B cell (primary cell): ENCODE measurements at regions not wholly inside any gene's neighbourhood (a gene's known extent, or its start where the extent isn't known, plus 50 kb on each side); places are given as distances from the start of the nearest gene placed in this dataset.

Experiments used
- ATAC-seq: fragments of 200-7000 bp; cut with Tn5 transposase; one replicate; pipeline ENCODE4 v1.10.0; 2021; ENCODE audit warnings: low read depth, mild to moderate bottlenecking, moderate number of reproducible peaks, moderate library complexity
- CTCF ChIA-PET: fragments of 350-600 bp; sonication (Branson Sonifier 250); formaldehyde crosslinking; loops from one replicate; lab custom pipeline; 2021; ENCODE audit warnings: antibody characterized with exemption, inconsistent platforms; lab: Charles Lee
- POLR2A ChIA-PET: fragments of 350-600 bp; sonication (Branson Sonifier 250); formaldehyde crosslinking; loops from one replicate; lab custom pipeline; 2021; ENCODE audit warnings: antibody characterized with exemption; lab: Charles Lee
- DNase-seq: peaks from one replicate; pipeline ENCODE4 v3.0.0; 2013
- H2AFZ ChIP-seq: 2 replicates; pipeline ENCODE4 v1.6.1; 2012; ENCODE audit warnings: mild to moderate bottlenecking, low read depth, low read length; ENCODE audit not compliant: insufficient read depth, poor library complexity, severe bottlenecking
- H3K27ac ChIP-seq, 2 donors: 1 replicate in 1 of 2; 2 replicates in 1 of 2; pipeline ENCODE4 v1.5.1; 2012 to 2013; ENCODE audit warnings: low read length in 2 of 2, mild to moderate bottlenecking in 2 of 2, moderate library complexity in 1 of 2
- H3K27me3 ChIP-seq, 4 experiments: fragments of 200-600 bp in 1 of 4; sonication (generic) in 1 of 4; replicated peaks in 1 of 4; 1 replicate in 2 of 4; 2 replicates in 2 of 4; pipeline versions ENCODE4 v1.6.1 to v1.7.0; 2013 to 2016; ENCODE audit warnings: low read length in 3 of 4, mild to moderate bottlenecking in 2 of 4, mixed read lengths in 1 of 4, moderate library complexity in 1 of 4; ENCODE audit not compliant: insufficient read depth in 4 of 4, control insufficient read depth in 3 of 4; ENCODE audit errors: control extremely low read depth in 1 of 4
- H3K36me3 ChIP-seq, 2 experiments: replicated peaks in 1 of 2; 1 replicate in 1 of 2; 2 replicates in 1 of 2; pipeline versions ENCODE4 v1.6.1 to v1.7.1; 2013; ENCODE audit warnings: low read length in 1 of 2; ENCODE audit not compliant: insufficient read depth in 2 of 2, control insufficient read depth in 1 of 2; ENCODE audit errors: control extremely low read depth in 1 of 2, extremely low read depth in 1 of 2
- H3K4me1 ChIP-seq, 2 donors: fragments of 200-600 bp in 1 of 2; sonication (generic) in 1 of 2; 1 replicate in 1 of 2; 2 replicates in 1 of 2; pipeline versions ENCODE4 v1.5.1 to v1.6.1; 2013 to 2017; ENCODE audit warnings: low read length in 2 of 2; ENCODE audit not compliant: control insufficient read depth in 2 of 2, insufficient read depth in 2 of 2
- H3K4me2 ChIP-seq: replicated peaks from 2 replicates; pipeline ENCODE3; 2012; ENCODE audit warnings: mild to moderate bottlenecking, low read depth, low read length; ENCODE audit not compliant: poor library complexity, severe bottlenecking
- H3K4me3 ChIP-seq, 5 experiments: fragments of 200-600 bp in 1 of 5; sonication (generic) in 1 of 5; 1 replicate in 3 of 5; 2 replicates in 2 of 5; pipeline versions ENCODE4 v1.5.1 to v1.7.0; 2011 to 2016; ENCODE audit warnings: low read length in 4 of 5, mild to moderate bottlenecking in 4 of 5, low read depth in 2 of 5, control low read depth in 1 of 5, moderate library complexity in 1 of 5; ENCODE audit not compliant: insufficient read depth in 1 of 5; ENCODE audit errors: control extremely low read depth in 1 of 5, extremely low read depth in 1 of 5
- H3K79me2 ChIP-seq: fragments of 200-600 bp; sonication (generic); one replicate; pipeline ENCODE4 v1.6.0; 2016; ENCODE audit warnings: low read length; ENCODE audit not compliant: control insufficient read depth, insufficient read depth
- H3K9ac ChIP-seq: fragments of 200-600 bp; sonication (generic); 2 replicates; pipeline ENCODE4 v1.6.1; 2017; ENCODE audit warnings: mild to moderate bottlenecking, low read length, moderate library complexity
- H3K9me3 ChIP-seq, 3 donors: one replicate each; pipeline versions ENCODE4 v1.6.1 to v1.7.1; 2013; ENCODE audit warnings: low read length in 2 of 3; ENCODE audit not compliant: control insufficient read depth in 2 of 3, insufficient read depth in 1 of 3; ENCODE audit errors: control extremely low read depth in 1 of 3
- H4K20me1 ChIP-seq: 2 replicates; pipeline ENCODE4 v1.6.0; 2012; ENCODE audit warnings: mild to moderate bottlenecking, low read length; ENCODE audit not compliant: insufficient read depth, control insufficient read depth, poor library complexity, severe bottlenecking
- H3K27ac Mint-ChIP-seq: one replicate; pipeline ENCODE4 v1.8.0; 2021; ENCODE audit warnings: mixed read lengths
- H3K27me3 Mint-ChIP-seq: one replicate; pipeline ENCODE4 v1.8.0; 2021; ENCODE audit warnings: mixed read lengths
- H3K4me1 Mint-ChIP-seq: one replicate; pipeline ENCODE4 v1.8.0; 2021; ENCODE audit warnings: mixed read lengths
- H3K4me3 Mint-ChIP-seq: one replicate; pipeline ENCODE4 v1.8.0; 2021; ENCODE audit warnings: mixed read lengths
- H3K9me3 Mint-ChIP-seq: one replicate; pipeline ENCODE4 v1.8.0; 2022; ENCODE audit warnings: mixed read lengths; ENCODE audit not compliant: insufficient read depth
- EZH2 ChIP-seq: IDR thresholded peaks from 2 replicates; pipeline ENCODE4 v1.6.1; 2012; ENCODE audit warnings: borderline replicate concordance, low read depth, mild to moderate bottlenecking, moderate library complexity, low read length; ENCODE audit not compliant: insufficient read depth, poor library complexity, severe bottlenecking
- WGBS: methylation state at CpG from one replicate; pipeline ENCODE4 v1.1.5; 2013; ENCODE audit warnings: missing lambda C conversion rate; ENCODE audit not compliant: insufficient coverage; 5-methylcytosine and 5-hydroxymethylcytosine counted together
- intact Hi-C: fragments of 100-400 bp; cut with micrococcal nuclease; formaldehyde crosslinking; loops from one replicate; pipeline ENCODE4 v1.10.0; 2022
- TF ChIP-seq, protein P1 (sequence below): fragments of 200-600 bp; IDR thresholded peaks from one replicate; pipeline ENCODE4 v1.8.0; 2022; ENCODE audit warnings: antibody characterized with exemption, mild to moderate bottlenecking

DNA sequence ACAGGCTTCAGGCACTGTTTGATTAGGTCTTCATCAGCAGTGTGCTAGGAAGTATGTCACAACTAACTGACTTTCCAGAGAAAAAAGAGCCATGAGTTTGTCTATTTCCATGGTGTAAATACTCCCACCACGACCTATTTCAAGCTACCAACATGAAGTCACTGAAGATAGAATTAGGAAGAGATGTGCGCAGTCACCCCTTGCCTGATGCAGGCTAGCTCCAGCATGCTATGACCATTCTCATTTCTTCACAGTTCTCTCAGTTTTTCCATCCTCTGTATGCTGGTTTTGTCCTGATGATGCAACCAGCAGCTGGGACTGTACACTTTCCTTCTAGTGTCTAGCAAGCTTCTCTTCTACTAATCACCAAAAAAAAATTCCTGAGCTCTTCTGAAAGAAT lies 191.6 kb upstream of the NUDT4 start:
- TF ChIP-seq, protein P1, sequence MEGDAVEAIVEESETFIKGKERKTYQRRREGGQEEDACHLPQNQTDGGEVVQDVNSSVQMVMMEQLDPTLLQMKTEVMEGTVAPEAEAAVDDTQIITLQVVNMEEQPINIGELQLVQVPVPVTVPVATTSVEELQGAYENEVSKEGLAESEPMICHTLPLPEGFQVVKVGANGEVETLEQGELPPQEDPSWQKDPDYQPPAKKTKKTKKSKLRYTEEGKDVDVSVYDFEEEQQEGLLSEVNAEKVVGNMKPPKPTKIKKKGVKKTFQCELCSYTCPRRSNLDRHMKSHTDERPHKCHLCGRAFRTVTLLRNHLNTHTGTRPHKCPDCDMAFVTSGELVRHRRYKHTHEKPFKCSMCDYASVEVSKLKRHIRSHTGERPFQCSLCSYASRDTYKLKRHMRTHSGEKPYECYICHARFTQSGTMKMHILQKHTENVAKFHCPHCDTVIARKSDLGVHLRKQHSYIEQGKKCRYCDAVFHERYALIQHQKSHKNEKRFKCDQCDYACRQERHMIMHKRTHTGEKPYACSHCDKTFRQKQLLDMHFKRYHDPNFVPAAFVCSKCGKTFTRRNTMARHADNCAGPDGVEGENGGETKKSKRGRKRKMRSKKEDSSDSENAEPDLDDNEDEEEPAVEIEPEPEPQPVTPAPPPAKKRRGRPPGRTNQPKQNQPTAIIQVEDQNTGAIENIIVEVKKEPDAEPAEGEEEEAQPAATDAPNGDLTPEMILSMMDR = no peak
- no peak for TF ChIP-seq EZH2
- no peaks in the 10 kb centered on the region for H3K27me3 Mint-ChIP-seq
- DNase-seq (no peak), ATAC-seq (no peak)
- Histone ChIP-seq H4K20me1 (no peaks in the 10 kb centered on the region), H3K27me3 (no peaks in the 10 kb centered on the region), H2AFZ (no peak overlapping the region), H3K4me3 (no peak overlapping the region), H3K79me2 (no peaks in the 10 kb centered on the region), H3K27ac (no peak overlapping the region), H3K9me3 (no peaks in the 10 kb centered on the region), H3K4me1 (peaks cover 31 to 36% of the 10 kb centered on the region in 2 donors), H3K4me2 (no peak overlapping the region), H3K9ac (no peak overlapping the region), H3K36me3 (no peaks in the 10 kb centered on the region)
- no peak overlapping the region for H3K4me3 Mint-ChIP-seq
- ChIA-PET POLR2A (no interaction called here), CTCF (interaction anchor here (1.6 kb wide), 1 partner anchor 89 kb away, joined by 7 read pairs; no protein-coding TSS in a partner anchor)
- intact Hi-C loops = no loop called here
- peaks cover 44% of the 10 kb centered on the region for H3K4me1 Mint-ChIP-seq
- 100% methylated on average over 1 of the region's 2 CpGs for WGBS
- no peaks in the 10 kb centered on the region for H3K9me3 Mint-ChIP-seq
- H3K27ac Mint-ChIP-seq = peak overlapping the region; percentile 4

DNA sequence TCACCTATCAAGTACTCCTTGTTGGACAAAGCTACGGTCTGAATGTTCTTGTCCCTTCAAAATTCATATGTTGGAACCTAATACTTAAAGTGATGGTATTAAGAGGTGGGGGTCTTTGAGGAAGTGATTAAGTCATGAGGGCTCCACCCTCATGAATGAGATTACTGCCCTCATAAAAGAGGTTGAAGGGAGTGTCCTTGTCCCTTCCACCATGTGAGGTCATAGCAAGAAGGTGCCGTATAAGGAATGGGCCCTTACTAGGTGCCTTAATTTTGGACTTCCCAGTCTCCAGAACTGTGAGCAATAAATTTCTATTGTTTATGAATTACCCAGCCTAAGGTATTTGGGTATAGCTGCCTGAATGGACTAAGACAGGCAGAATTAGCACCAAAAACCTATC lies 191.1 kb upstream of the NUDT4 start:
- Histone ChIP-seq H3K79me2 (no peaks in the 10 kb centered on the region), H3K4me1 (peaks cover 28 to 31% of the 10 kb centered on the region in 2 donors), H3K27me3 (no peaks in the 10 kb centered on the region), H3K9me3 (no peaks in the 10 kb centered on the region), H3K4me3 (no peak overlapping the region), H3K9ac (no peak overlapping the region), H3K27ac (no peak overlapping the region), H2AFZ (no peak overlapping the region), H3K36me3 (no peaks in the 10 kb centered on the region), H4K20me1 (no peaks in the 10 kb centered on the region), H3K4me2 (no peak overlapping the region)
- Mint-ChIP-seq H3K9me3 (no peaks in the 10 kb centered on the region), H3K4me3 (no peak overlapping the region), H3K27me3 (no peaks in the 10 kb centered on the region), H3K4me1 (peaks cover 40% of the 10 kb centered on the region), H3K27ac (no peak overlapping the region)
- no peak for DNase-seq
- no CpG with 5 or more reads among the region's 2 CpGs for WGBS
- no peak for ATAC-seq
- ChIA-PET POLR2A (no interaction called here), CTCF (no interaction called here)
- intact Hi-C loops = no loop called here
- no peak for TF ChIP-seq EZH2
- TF ChIP-seq, protein P1 = no peak
